GM12872 (cell line): ENCODE measurements at regions not wholly inside any gene's neighbourhood (a gene's known extent, or its start where the extent isn't known, plus 50 kb on each side); places are given as distances from the start of the nearest gene placed in this dataset.

Source experiments
- TF ChIP-seq, protein P1 (sequence below): IDR thresholded peaks from 3 replicates; pipeline ENCODE4 v1.5.1; 2011; ENCODE audit warnings: low read depth, mild to moderate bottlenecking, low read length, moderate library complexity; ENCODE audit not compliant: insufficient read depth

DNA sequence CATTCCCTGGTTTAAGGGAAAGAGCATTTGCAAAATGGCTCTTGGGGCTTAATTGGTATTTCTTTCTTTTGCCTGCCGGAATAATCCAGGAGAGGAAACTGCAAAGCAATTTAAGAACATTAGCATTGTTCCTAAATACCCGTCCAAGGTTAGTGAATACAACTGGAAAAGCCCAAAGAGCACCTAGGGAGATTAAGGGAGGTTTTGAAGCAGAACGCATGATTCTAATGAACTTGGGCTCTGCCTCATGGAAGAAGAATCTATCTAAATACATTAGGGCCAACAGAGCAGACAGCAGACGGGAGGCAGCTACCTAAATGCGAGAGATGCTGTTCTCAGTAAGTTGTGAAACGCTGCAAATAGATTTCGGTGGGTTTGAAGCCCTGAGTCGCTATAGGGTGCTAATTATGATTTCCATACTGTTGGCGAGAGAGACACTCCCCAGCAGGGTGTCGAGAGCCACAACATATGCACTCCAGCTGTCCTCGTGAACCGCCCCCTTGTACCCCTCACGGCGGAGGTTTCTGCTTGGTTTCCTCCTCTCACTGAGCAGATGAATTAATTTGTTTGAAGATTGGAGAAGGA lies 326.7 kb upstream of the CAMK1G start:
- TF ChIP-seq, protein P1, sequence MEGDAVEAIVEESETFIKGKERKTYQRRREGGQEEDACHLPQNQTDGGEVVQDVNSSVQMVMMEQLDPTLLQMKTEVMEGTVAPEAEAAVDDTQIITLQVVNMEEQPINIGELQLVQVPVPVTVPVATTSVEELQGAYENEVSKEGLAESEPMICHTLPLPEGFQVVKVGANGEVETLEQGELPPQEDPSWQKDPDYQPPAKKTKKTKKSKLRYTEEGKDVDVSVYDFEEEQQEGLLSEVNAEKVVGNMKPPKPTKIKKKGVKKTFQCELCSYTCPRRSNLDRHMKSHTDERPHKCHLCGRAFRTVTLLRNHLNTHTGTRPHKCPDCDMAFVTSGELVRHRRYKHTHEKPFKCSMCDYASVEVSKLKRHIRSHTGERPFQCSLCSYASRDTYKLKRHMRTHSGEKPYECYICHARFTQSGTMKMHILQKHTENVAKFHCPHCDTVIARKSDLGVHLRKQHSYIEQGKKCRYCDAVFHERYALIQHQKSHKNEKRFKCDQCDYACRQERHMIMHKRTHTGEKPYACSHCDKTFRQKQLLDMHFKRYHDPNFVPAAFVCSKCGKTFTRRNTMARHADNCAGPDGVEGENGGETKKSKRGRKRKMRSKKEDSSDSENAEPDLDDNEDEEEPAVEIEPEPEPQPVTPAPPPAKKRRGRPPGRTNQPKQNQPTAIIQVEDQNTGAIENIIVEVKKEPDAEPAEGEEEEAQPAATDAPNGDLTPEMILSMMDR: no peak

DNA sequence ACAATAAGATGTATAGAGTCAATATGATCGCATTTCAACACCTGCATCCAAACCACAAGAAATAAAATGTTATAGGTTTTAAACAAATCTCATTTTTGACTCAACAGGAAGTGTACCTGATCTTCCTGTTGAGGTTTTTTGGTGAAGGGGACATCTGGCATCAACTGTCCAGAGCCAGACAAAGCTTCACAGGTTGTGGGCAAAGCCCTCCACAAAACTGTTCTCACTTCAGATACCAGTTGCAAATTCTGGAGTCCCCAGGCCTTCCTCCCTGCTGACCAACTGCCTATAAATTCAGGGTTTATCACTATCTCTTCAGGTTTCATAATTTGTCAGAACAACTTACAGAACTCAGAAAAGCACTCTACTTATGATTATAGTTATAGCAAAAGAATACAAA lies 326.1 kb upstream of the CAMK1G start:
- TF ChIP-seq, protein P1: no peak

DNA sequence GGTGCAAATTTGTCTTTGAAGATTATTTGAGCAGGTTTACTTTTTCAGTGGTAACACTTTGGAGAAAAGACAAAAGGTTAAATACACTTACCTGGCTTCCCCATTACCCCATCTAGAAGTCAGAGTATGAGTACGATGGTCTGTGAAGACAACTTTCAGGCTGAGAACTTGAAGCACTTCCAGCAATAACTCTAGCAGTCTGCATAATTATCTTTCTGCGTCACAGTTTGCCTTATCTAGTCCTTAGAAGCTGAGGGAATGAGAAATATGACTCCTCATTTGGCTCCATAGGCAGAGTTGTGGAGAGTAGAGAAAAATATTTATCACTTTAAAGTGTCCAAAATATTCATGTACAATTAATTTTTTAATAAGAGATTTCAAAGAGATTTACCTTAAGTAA lies 323.4 kb upstream of the CAMK1G start:
- TF ChIP-seq, protein P1: no peak

DNA sequence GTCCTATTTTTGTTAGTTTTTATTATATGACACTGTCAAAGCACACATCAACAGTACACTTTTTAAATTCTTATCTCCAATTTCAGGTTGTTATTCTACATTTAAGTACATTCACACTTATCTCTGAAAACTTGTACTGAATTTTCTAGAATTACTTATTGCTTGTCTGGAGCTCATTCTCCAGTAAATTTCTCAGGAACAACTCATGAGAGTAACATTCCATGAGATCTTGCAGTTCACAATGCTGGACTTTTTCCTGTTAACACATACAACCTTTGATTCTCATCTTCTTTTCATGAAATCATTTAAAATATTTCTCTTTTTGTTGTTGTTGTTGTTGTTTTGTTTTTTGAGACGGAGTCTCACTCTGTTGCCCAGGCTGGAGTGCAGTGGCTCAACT lies 320.9 kb upstream of the CAMK1G start:
- TF ChIP-seq, protein P1: no peak

DNA sequence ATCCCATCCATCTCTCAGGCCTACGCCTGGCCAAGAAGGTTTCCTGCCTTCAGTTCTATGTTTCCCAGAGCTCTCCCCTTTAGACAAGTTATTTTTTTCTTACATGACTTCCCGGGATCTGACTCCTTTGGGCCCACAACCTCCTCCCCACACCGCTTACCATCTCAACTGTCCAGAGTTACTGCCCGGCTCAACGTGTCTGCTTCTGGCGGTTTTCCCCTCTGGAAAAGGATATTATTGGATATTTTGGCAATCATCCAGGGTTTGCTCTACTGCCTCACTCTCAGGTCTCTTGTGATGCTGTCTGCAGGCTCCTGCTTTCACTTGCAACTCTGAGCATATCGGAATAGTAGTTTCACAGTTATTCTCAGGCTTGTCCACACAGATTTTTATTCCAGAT lies 318.2 kb upstream of the CAMK1G start:
- TF ChIP-seq, protein P1: no peak

DNA sequence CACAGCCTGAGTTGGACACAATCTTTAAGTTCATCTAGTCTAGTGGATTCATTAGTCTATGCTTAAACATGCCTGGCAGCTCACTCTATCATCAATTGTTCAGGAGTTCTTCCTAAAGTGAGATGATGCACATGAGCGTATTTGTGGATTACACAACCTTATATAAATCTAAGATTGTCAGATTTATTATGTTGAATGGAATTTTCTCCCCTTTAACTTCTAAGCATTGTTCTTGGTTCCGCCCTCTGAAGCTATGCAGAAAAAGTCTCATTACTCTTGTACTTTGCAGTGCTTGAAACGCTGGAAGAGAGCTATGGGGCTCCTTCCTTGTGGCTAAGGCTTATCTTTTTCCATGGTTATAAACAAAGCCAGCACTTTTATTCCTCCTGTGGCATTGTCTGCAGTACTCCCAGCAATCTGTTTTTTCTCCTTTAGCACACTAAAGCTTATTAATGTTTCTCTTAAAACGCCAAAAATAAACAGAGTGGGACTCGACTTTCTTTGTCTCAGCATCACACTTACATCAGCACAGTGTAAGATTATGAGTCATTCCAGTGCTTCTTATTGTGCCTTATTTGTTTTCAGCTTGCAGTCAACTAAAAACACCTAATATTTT lies 316.8 kb upstream of the CAMK1G start:
- TF ChIP-seq, protein P1: no peak

DNA sequence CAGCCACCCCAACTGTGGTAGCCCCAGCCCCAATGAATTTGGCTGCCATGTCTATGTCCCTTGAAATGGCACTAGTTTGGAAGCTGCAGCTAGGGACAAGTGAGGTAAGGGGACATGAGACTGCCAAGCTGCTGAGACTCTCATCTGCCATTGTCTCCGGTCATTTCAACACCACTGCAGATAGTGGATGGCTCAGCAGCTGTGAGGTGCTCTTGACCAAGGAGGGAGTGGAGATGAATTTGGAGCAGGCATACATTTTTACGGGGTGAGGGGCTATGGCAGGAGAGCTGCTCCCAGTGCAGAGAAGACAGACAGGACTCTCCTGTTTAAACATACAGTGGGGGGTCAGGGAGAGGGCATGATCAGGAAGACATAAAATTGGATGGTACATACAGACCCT lies 315.5 kb upstream of the CAMK1G start:
- TF ChIP-seq, protein P1: no peak

DNA sequence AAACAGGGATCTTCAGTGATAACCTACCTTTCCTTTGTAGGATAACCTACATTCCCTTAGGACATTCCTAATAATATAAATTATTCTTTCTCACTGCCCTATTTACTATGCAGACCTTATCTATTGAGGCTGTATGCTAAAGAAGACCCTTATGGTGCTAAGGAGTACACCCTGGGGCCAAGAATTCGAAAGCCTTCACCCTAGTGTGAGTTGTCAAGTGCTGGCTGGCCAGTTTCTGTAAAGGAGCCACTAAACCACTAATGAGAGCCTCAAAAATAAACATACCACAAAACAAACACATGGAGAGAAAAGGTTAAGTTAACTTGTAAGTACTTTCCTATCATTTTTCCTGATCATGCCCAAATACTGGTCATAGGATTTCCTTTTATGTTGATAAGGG lies 315.0 kb upstream of the CAMK1G start:
- TF ChIP-seq, protein P1: no peak
